ENCODE measurements at regions not wholly inside any gene's neighbourhood (a gene's known extent, or its start where the extent isn't known, plus 50 kb on each side); places are given as distances from the start of the nearest gene placed in this dataset.

DNA sequence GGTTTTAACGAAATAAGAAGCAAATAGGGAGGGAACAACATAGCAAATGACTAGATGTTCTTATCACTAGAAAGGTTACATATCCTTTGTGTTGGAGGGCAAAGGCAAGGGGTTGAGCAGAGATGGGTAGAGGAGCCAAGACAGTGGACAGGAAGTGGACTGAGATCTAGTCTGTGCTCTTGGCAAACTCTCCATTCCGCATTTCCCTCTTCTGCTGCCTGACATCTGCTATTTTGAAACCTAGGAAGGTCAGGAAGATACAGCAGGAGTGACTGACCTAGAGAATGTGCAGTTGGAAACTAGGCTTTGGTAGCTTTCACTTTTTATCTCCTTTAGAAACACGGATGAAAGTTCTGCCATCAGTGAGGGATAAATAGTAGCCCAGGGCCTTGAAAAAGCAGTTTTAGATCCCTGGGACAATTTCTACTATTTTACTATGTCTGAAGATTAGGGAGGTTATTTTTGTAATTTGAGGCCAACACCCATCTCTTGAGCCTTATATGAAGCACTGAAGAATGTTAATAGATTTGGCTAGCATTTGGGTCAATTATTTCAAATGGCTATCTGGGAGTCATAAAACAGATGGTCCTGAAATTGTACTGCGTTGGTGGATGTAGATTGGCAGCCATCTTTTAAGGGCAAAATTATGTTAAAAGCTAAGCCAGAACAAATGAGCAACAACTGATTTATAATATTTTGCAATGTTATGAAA lies 410.3 kb downstream of the PCNX1 start:
- no peak for TF ChIP-seq CTCF (conservative IDR thresholded peaks at IDR 0.05)
- TF ChIP-seq EZH2 (IDR thresholded peaks at IDR 0.05; ENCODE audit: low read depth), result no peak

All from PC-9 (cell line).